Loucy (cell line): ENCODE measurements at regions not wholly inside any gene's neighbourhood (a gene's known extent, or its start where the extent isn't known, plus 50 kb on each side); places are given as distances from the start of the nearest gene placed in this dataset.

Experiments
- H2AFZ ChIP-seq: fragments of 200-600 bp; sonication (generic); 2 replicates; pipeline ENCODE4 v1.6.0; 2016; ENCODE audit warnings: antibody characterized with exemption, mild to moderate bottlenecking, low read length, moderate library complexity
- H3F3A ChIP-seq: fragments of 200-600 bp; 2 replicates; pipeline ENCODE4 v1.6.0; 2016; ENCODE audit warnings: antibody characterized with exemption, low read depth, mild to moderate bottlenecking
- H3K27me3 ChIP-seq: fragments of 200-600 bp; sonication (generic); 2 replicates; pipeline ENCODE4 v1.6.1; 2014; ENCODE audit warnings: low read length, mild to moderate bottlenecking; ENCODE audit not compliant: insufficient read depth, poor library complexity, severe bottlenecking
- H3K36me3 ChIP-seq: fragments of 200-600 bp; sonication (generic); 2 replicates; pipeline ENCODE4 v1.6.1; 2016; ENCODE audit warnings: low read length; ENCODE audit not compliant: insufficient read depth
- H3K4me1 ChIP-seq: fragments of 200-600 bp; sonication (generic); 2 replicates; pipeline ENCODE4 v1.5.1; 2014; ENCODE audit warnings: low read length, mild to moderate bottlenecking; ENCODE audit not compliant: insufficient read depth, poor library complexity, severe bottlenecking
- H3K4me2 ChIP-seq: fragments of 200-600 bp; sonication (generic); 2 replicates; pipeline ENCODE4 v1.6.0; 2014; ENCODE audit warnings: antibody characterized with exemption, low read length, low read depth, mild to moderate bottlenecking; ENCODE audit not compliant: poor library complexity, severe bottlenecking
- H3K4me3 ChIP-seq: fragments of 200-600 bp; sonication (generic); 2 replicates; pipeline ENCODE4 v1.5.1; 2014; ENCODE audit warnings: low read length, mild to moderate bottlenecking, mixed read lengths; ENCODE audit not compliant: poor library complexity, severe bottlenecking
- H3K79me2 ChIP-seq: fragments of 200-600 bp; sonication (generic); 2 replicates; pipeline ENCODE4 v1.6.1; 2014; ENCODE audit warnings: low read length; ENCODE audit not compliant: insufficient read depth
- H3K9ac ChIP-seq: fragments of 200-600 bp; sonication (generic); 2 replicates; pipeline ENCODE4 v1.6.0; 2014; ENCODE audit warnings: mild to moderate bottlenecking, low read depth, low read length, moderate library complexity; ENCODE audit not compliant: poor library complexity, severe bottlenecking
- H3K9me2 ChIP-seq: fragments of 200-600 bp; sonication (generic); replicated peaks from 2 replicates; pipeline ENCODE4 v1.6.1; 2016; ENCODE audit warnings: low read depth, low read length, mixed read lengths
- H3K9me3 ChIP-seq: fragments of 200-600 bp; sonication (generic); 2 replicates; pipeline ENCODE4 v1.6.1; 2014; ENCODE audit warnings: mild to moderate bottlenecking, antibody characterized with exemption, low read length, low read depth; ENCODE audit not compliant: insufficient read depth
- H4K20me1 ChIP-seq: fragments of 200-600 bp; sonication (generic); 2 replicates; pipeline ENCODE4 v1.6.0; 2014; ENCODE audit warnings: antibody characterized with exemption, low read length, mild to moderate bottlenecking; ENCODE audit not compliant: insufficient read depth, poor library complexity, severe bottlenecking
- EZH2phosphoT487 ChIP-seq: fragments of 200-600 bp; IDR thresholded peaks from 2 replicates; pipeline ENCODE4 v1.6.1; 2018; ENCODE audit warnings: antibody characterized with exemption, mild to moderate bottlenecking, moderate library complexity, borderline replicate concordance
- TF ChIP-seq, protein P1 (sequence below): fragments of 200-600 bp; sonication (generic); conservative IDR thresholded peaks from 2 replicates; pipeline ENCODE4 v1.5.1; 2014; ENCODE audit warnings: mild to moderate bottlenecking, antibody characterized with exemption, low read length

GRCh38 chr11:10975287-10975721, 117.5 kb upstream of the ZBED5 start:
- Histone ChIP-seq H3K9ac (no peak overlapping the region), H3K27me3 (no peaks in the 10 kb centered on the region), H3K36me3 (no peaks in the 10 kb centered on the region), H3K9me3 (no peaks in the 10 kb centered on the region), H3K4me1 (no peaks in the 10 kb centered on the region), H3K4me2 (no peak overlapping the region), H3K4me3 (no peak overlapping the region), H3K9me2 (no peaks in the 10 kb centered on the region), H3F3A (no peaks in the 10 kb centered on the region), H3K79me2 (no peaks in the 10 kb centered on the region), H2AFZ (no peak overlapping the region), H4K20me1 (no peaks in the 10 kb centered on the region)
- TF ChIP-seq, protein P1, sequence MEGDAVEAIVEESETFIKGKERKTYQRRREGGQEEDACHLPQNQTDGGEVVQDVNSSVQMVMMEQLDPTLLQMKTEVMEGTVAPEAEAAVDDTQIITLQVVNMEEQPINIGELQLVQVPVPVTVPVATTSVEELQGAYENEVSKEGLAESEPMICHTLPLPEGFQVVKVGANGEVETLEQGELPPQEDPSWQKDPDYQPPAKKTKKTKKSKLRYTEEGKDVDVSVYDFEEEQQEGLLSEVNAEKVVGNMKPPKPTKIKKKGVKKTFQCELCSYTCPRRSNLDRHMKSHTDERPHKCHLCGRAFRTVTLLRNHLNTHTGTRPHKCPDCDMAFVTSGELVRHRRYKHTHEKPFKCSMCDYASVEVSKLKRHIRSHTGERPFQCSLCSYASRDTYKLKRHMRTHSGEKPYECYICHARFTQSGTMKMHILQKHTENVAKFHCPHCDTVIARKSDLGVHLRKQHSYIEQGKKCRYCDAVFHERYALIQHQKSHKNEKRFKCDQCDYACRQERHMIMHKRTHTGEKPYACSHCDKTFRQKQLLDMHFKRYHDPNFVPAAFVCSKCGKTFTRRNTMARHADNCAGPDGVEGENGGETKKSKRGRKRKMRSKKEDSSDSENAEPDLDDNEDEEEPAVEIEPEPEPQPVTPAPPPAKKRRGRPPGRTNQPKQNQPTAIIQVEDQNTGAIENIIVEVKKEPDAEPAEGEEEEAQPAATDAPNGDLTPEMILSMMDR, result no peak
- no peak for TF ChIP-seq EZH2phosphoT487

DNA sequence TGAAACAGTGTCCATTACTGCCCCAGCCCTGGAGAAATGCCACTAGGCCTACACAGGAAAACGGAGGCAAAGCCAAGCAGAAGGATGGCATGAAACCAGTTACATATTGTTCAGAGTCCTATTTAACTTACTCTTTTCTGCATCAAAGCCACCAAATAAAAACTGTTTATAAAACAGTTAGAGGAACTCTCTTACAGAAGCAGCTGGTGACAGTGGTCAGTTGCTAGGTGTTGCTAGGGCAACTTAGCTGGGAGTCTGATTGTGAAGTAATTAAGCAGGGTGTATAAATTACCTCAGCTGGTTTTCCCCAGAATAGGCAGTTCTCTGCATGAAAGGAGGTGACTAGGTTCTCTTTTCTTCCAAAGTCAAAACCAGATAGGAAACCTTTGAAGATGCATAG, 115.6 kb upstream of the ZBED5 start:
- H3K27me3 ChIP-seq, result no peaks in the 10 kb centered on the region
- no peaks in the 10 kb centered on the region for H3K79me2 ChIP-seq
- no peaks in the 10 kb centered on the region for H3K36me3 ChIP-seq
- H3K9ac ChIP-seq, result no peak overlapping the region
- no peak overlapping the region for H3K4me2 ChIP-seq
- no peak overlapping the region for H3K4me3 ChIP-seq
- no peaks in the 10 kb centered on the region for H3K9me3 ChIP-seq
- H3K9me2 ChIP-seq, result no peaks in the 10 kb centered on the region
- no peaks in the 10 kb centered on the region for H3K4me1 ChIP-seq
- no peak overlapping the region for H2AFZ ChIP-seq
- no peaks in the 10 kb centered on the region for H3F3A ChIP-seq
- TF ChIP-seq, protein P1, result no peak
- H4K20me1 ChIP-seq, result no peaks in the 10 kb centered on the region

DNA sequence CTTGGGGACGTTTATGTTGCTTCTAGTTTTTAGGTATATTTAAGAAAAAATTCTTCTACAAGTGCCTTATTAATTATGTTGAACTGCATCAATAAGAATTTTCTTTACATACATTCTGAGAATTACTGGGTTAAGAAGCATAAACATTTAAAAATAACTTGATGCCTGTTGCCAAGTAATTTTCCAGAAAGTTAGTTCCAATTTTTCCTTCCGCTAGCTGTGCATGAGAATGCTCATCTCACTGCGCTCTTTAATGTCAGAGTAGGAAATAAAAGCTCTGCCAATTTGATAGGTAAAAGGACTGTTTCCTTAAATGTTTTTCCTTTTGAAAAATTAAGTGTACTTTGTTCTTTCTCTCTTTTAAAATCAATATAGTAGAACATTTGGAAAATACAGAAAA, 113.1 kb upstream of the ZBED5 start:
- no peak overlapping the region for H3K4me2 ChIP-seq

More for the DNA sequence above, 113.1 kb upstream of the ZBED5 start:
- Histone ChIP-seq H3K4me1 (no peaks in the 10 kb centered on the region), H3K36me3 (no peaks in the 10 kb centered on the region), H3F3A (no peaks in the 10 kb centered on the region), H3K9me3 (no peaks in the 10 kb centered on the region), H3K27me3 (no peaks in the 10 kb centered on the region), H4K20me1 (no peaks in the 10 kb centered on the region), H2AFZ (no peak overlapping the region), H3K9me2 (no peaks in the 10 kb centered on the region), H3K9ac (no peak overlapping the region), H3K4me3 (no peak overlapping the region), H3K79me2 (no peaks in the 10 kb centered on the region)
- TF ChIP-seq EZH2phosphoT487, result no peak
- TF ChIP-seq, protein P1, result no peak
